ENCODE measurements at regions not wholly inside any gene's neighbourhood (a gene's known extent, or its start where the extent isn't known, plus 50 kb on each side); places are given as distances from the start of the nearest gene placed in this dataset.

GRCh38 chr2:81483254-81483653, 1178.7 kb upstream of the LRRTM1 start (continued):
- TF ChIP-seq ELK1 (IDR thresholded peaks at IDR 0.05; ENCODE audit: low read depth, low read length) (no peak), ZNF274 (IDR thresholded peaks at IDR 0.05; ENCODE audit: insufficient read depth, insufficient read length) (no peak), BCLAF1 (IDR thresholded peaks at IDR 0.05) (no peak), RB1 (IDR thresholded peaks at IDR 0.05; ENCODE audit: borderline replicate concordance) (no peak), ASH2L (IDR thresholded peaks at IDR 0.05; ENCODE audit: borderline replicate concordance, low read depth) (no peak), SMC3 (IDR thresholded peaks at IDR 0.05; ENCODE audit: borderline replicate concordance, low read length) (no peak), MAX (IDR thresholded peaks at IDR 0.05; ENCODE audit: low read depth, low read length) (no peak), SUZ12 (IDR thresholded peaks at IDR 0.05; ENCODE audit: unreplicated experiment) (no peak), MLLT1 (IDR thresholded peaks at IDR 0.05) (no peak), TARDBP (IDR thresholded peaks at IDR 0.05; ENCODE audit: borderline replicate concordance) (no peak), GATAD2B (conservative IDR thresholded peaks at IDR 0.05; ENCODE audit: low read depth) (no peak)
